Lower leg skin (tissue), 4 donors: ENCODE measurements at regions not wholly inside any gene's neighbourhood (a gene's known extent, or its start where the extent isn't known, plus 50 kb on each side); places are given as distances from the start of the nearest gene placed in this dataset.

Experiments
- DNase-seq, 2 donors: peaks; one replicate each; pipeline ENCODE4 v3.0.0-alpha.2; 2019; ENCODE audit warnings: low spot score in 2 of 2
- H3K4me3 ChIP-seq: fragments of 200-600 bp; sonication (generic); 2 replicates; pipeline ENCODE4 v1.5.1; 2017; ENCODE audit warnings: mild to moderate bottlenecking, low read depth; ENCODE audit not compliant: poor library complexity, severe bottlenecking
- CTCF ChIP-seq, 3 donors: fragments of 450-650 bp; IDR thresholded peaks; one replicate each; pipeline ENCODE4 v1.5.1; 2016; ENCODE audit warnings: antibody characterized with exemption in 3 of 3, mild to moderate bottlenecking in 3 of 3, moderate library complexity in 2 of 3
- POLR2A ChIP-seq, 2 donors: fragments of 450-650 bp; IDR thresholded peaks; one replicate each; pipeline ENCODE4 v1.6.1; 2016 to 2017; ENCODE audit warnings: antibody characterized with exemption in 2 of 2, mild to moderate bottlenecking in 1 of 2, moderate library complexity in 1 of 2
- WGBS, 2 donors: methylation state at CpG; one replicate each; pipeline ENCODE4 v1.1.5; 2018; 5-methylcytosine and 5-hydroxymethylcytosine counted together
- intact Hi-C: fragments of 100-400 bp; cut with DNase I; formaldehyde crosslinking; loops from one replicate; pipeline ENCODE4 v1.15.0; 2023; ENCODE audit warnings: low total_unique reads

GRCh38 chr13:107091428-107091827 lies 523.5 kb upstream of the ARGLU1 start:
- 63 to 64% methylated on average over 2 of the region's 2 CpGs for WGBS, 2 donors
- TF ChIP-seq POLR2A (IDR thresholded peaks at IDR 0.05) (no peak), CTCF (IDR thresholded peaks at IDR 0.05) (no peak)
- no peak overlapping the region for H3K4me3 ChIP-seq
- no peak for DNase-seq
- intact Hi-C loops: no loop called here

GRCh38 chr13:107088061-107088460 lies 520.1 kb upstream of the ARGLU1 start:
- TF ChIP-seq POLR2A (IDR thresholded peaks at IDR 0.05) (no peak), CTCF (IDR thresholded peaks at IDR 0.05) (no peak)
- WGBS, 2 donors: 74 to 78% methylated on average over 1 of the region's 1 CpG
- H3K4me3 ChIP-seq: no peak overlapping the region
- DNase-seq: no peak
- intact Hi-C loops: no loop called here

- no peak for DNase-seq
- 10 to 17% methylated on average over 1 of the region's 1 CpG for WGBS, 2 donors
- intact Hi-C loops: no loop called here
- TF ChIP-seq CTCF (IDR thresholded peaks at IDR 0.05): no peak
- no peak for TF ChIP-seq POLR2A (IDR thresholded peaks at IDR 0.05)
- H3K4me3 ChIP-seq: no peak overlapping the region
Observed at GRCh38 chr13:107079423-107080049, 511.6 kb upstream of the ARGLU1 start.

- 66 to 71% methylated on average over 6 of the region's 6 CpGs for WGBS, 2 donors
- no peak for TF ChIP-seq POLR2A (IDR thresholded peaks at IDR 0.05)
- TF ChIP-seq CTCF (IDR thresholded peaks at IDR 0.05): no peak
- DNase-seq: no peak
- no peak overlapping the region for H3K4me3 ChIP-seq
- intact Hi-C loops: no loop called here
Observed at GRCh38 chr13:107078229-107078765, 510.4 kb upstream of the ARGLU1 start.

GRCh38 chr13:107076801-107077200 lies 508.9 kb upstream of the ARGLU1 start:
- 71 to 73% methylated on average over 3 of the region's 3 CpGs for WGBS, 2 donors
- intact Hi-C loops: no loop called here
- TF ChIP-seq POLR2A (IDR thresholded peaks at IDR 0.05) (no peak), CTCF (IDR thresholded peaks at IDR 0.05) (no peak)
- no peak for DNase-seq
- H3K4me3 ChIP-seq: no peak overlapping the region

GRCh38 chr13:107075576-107075975 lies 507.6 kb upstream of the ARGLU1 start:
- WGBS, 2 donors: 91 to 93% methylated on average over 6 of the region's 6 CpGs
- H3K4me3 ChIP-seq: no peak overlapping the region
- intact Hi-C loops: no loop called here
- DNase-seq: no peak
- no peak for TF ChIP-seq POLR2A (IDR thresholded peaks at IDR 0.05)
- no peak for TF ChIP-seq CTCF (IDR thresholded peaks at IDR 0.05)
